ENCODE measurements at regions not wholly inside any gene's neighbourhood (a gene's known extent, or its start where the extent isn't known, plus 50 kb on each side); places are given as distances from the start of the nearest gene placed in this dataset.

- FAIRE-seq (no peak), DNase-seq (ENCODE audit: low spot score) (no peak)
Observed at GRCh38 chr1:23615423-23615822, 56.1 kb upstream of the ID3 start.

- DNase-seq (ENCODE audit: low spot score) (no peak), FAIRE-seq (no peak)
Observed at GRCh38 chr1:23614032-23614660, 54.8 kb upstream of the ID3 start.

DNA sequence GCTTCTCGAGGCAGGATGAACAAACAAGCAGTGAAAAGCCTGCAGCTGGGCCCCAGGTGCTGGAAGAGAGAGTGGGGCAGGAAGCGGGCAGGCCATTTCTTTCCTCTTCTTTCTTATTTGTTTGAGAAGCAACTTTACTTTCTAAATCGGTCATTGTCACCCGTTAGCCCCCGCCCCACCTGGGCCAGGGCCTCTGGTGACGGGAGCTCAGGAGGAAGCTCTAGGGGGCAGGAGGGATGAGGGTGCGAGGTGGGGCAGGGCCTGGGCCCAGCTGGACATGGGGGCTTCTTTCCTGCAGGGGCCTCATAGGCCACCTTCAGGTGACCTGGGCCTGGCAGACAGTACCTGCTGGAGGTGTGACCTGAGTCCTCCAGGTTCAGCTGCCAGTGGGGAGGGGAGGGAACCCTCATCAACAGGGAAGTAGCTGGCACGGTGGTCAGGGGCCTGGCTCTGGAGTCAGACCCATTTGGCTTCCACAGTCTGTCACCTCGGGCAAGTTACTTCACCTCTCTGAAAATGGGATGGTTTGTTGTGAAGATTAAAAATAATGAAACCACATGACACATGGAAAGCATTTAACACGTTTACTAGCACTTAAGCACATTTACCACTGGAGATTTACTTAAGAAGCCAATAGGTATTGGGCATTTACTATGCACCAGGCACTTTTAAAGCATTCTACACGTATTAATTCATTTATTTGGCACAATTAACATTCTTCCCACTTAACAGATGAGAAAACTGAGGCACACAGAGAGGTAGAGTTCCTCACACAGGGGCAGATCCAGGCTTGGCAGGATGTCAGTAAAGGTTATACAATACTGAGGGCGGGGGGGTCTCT lies 54.1 kb upstream of the ID3 start:
- FAIRE-seq (no peak), DNase-seq (ENCODE audit: low spot score) (no peak)

DNA sequence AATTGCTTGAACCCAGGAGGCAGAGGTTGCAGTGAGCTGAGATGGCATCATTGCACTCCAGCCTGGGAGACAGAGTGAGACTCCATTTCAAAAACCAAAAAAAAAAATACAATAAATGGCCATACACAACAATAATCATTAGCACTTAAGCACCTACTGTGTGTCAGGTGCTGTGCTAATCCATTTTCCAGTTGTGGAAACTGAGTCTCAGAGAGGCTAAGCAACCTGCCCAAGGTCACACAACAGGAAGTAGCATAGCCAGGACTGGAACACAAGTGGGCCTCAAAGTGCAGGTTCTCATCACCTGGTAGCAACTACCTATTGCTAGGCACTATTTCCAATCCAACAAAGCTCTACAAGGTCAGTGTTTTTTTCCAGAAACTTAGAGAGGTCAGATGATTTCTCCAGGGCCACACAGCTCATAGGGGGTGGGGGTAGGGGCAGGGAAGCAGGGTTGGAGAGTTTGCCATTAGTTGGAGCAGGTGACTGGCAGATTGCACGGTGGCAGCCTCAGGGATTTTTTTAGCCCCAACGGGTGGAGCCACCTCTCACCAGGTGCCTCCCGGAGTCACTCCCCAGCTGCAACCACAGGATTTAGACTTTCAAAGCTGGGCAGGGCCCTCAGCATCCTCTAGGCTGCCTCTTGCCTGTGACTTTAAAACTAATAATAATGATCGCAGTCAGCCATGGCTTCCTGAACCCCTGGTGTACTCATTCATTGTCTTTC lies 52.5 kb upstream of the ID3 start:
- FAIRE-seq = no peak
- DNase-seq (ENCODE audit: low spot score) = no peak

GRCh38 chr1:23610677-23611076 lies 51.4 kb upstream of the ID3 start:
- no peak for FAIRE-seq

GRCh38 chr1:23609971-23610370 lies 50.7 kb upstream of the ID3 start:
- DNase-seq (ENCODE audit: low spot score) = no peak
- FAIRE-seq = no peak

More at GRCh38 chr1:23610677-23611076, 51.4 kb upstream of the ID3 start:
- no peak for DNase-seq (ENCODE audit: low spot score)

All from urothelium cell line (cell line).